Smooth muscle cell (in vitro differentiated cells): ENCODE measurements at regions not wholly inside any gene's neighbourhood (a gene's known extent, or its start where the extent isn't known, plus 50 kb on each side); places are given as distances from the start of the nearest gene placed in this dataset.

Source experiments
- DNase-seq: peaks from one replicate; lab custom pipeline; 2025; ENCODE audit not compliant: unreplicated experiment; lab: John Stamatoyannopoulos, UW
- H2AFZ ChIP-seq: fragments of 200-600 bp; sonication (generic); 2 replicates; pipeline ENCODE4 v1.6.0; 2016; ENCODE audit warnings: antibody characterized with exemption, low read depth, mild to moderate bottlenecking
- H3F3A ChIP-seq: fragments of 200-600 bp; sonication (generic); 2 replicates; pipeline ENCODE4 v1.6.0; 2017; ENCODE audit warnings: antibody characterized with exemption, low read depth
- H3K27ac ChIP-seq: fragments of 200-600 bp; sonication (generic); 2 replicates; pipeline ENCODE4 v1.5.1; 2016; ENCODE audit warnings: low read depth, mild to moderate bottlenecking
- H3K27me3 ChIP-seq: fragments of 200-600 bp; sonication (generic); 2 replicates; pipeline ENCODE4 v1.6.1; 2016; ENCODE audit warnings: low read depth, mild to moderate bottlenecking
- H3K36me3 ChIP-seq: fragments of 200-600 bp; sonication (generic); 2 replicates; pipeline ENCODE4 v1.5.1; 2016; ENCODE audit warnings: low read depth
- H3K4me1 ChIP-seq: fragments of 200-600 bp; sonication (generic); 2 replicates; pipeline ENCODE4 v1.5.1; 2016; ENCODE audit warnings: low read depth
- H3K4me2 ChIP-seq: fragments of 200-600 bp; sonication (generic); 2 replicates; pipeline ENCODE4 v1.6.0; 2016; ENCODE audit warnings: mild to moderate bottlenecking
- H3K4me3 ChIP-seq: fragments of 200-600 bp; sonication (generic); 2 replicates; pipeline ENCODE4 v1.5.1; 2016; ENCODE audit warnings: mild to moderate bottlenecking
- H3K79me2 ChIP-seq: fragments of 200-600 bp; sonication (generic); 2 replicates; pipeline ENCODE4 v1.6.0; 2016; ENCODE audit warnings: low read depth, mild to moderate bottlenecking
- H3K9ac ChIP-seq: fragments of 200-600 bp; sonication (generic); 2 replicates; pipeline ENCODE4 v1.6.0; 2016; ENCODE audit warnings: low read depth
- H3K9me3 ChIP-seq: fragments of 200-600 bp; sonication (generic); replicated peaks from 2 replicates; pipeline ENCODE4 v1.5.1; 2016; ENCODE audit warnings: low read depth
- H4K20me1 ChIP-seq: fragments of 200-600 bp; sonication (generic); 2 replicates; pipeline ENCODE4 v1.6.0; 2016; ENCODE audit warnings: low read depth
- CTCF ChIP-seq: fragments of 200-600 bp; sonication (generic); IDR thresholded peaks from 2 replicates; pipeline ENCODE4 v1.5.1; 2017; ENCODE audit warnings: borderline replicate concordance, mild to moderate bottlenecking, antibody characterized with exemption; ENCODE audit not compliant: insufficient read depth, poor library complexity, severe bottlenecking
- WGBS: methylation state at CpG from one replicate; pipeline ENCODE4 v1.1.7; 2016; ENCODE audit warnings: low lambda C conversion rate; 5-methylcytosine and 5-hydroxymethylcytosine counted together

- Histone ChIP-seq H3K4me3 (no peak overlapping the region), H3K9me3 (no peaks in the 10 kb centered on the region), H3F3A (no peaks in the 10 kb centered on the region), H4K20me1 (no peaks in the 10 kb centered on the region), H3K9ac (no peak overlapping the region), H3K79me2 (no peaks in the 10 kb centered on the region), H3K27ac (no peak overlapping the region), H3K36me3 (no peaks in the 10 kb centered on the region), H3K27me3 (no peaks in the 10 kb centered on the region), H3K4me1 (no peaks in the 10 kb centered on the region), H3K4me2 (no peak overlapping the region), H2AFZ (no peak overlapping the region)
- WGBS, result 92% methylated on average over 5 of the region's 5 CpGs
- no peak for TF ChIP-seq CTCF
- DNase-seq, result no peak
Observed at GRCh38 chrX:7263330-7263729, 115.4 kb upstream of the PUDP start.

GRCh38 chrX:7262551-7262950, 114.6 kb upstream of the PUDP start:
- no peak for DNase-seq
- H2AFZ ChIP-seq, result no peak overlapping the region
- no peak overlapping the region for H3K9ac ChIP-seq
- no peaks in the 10 kb centered on the region for H3F3A ChIP-seq
- H4K20me1 ChIP-seq, result no peaks in the 10 kb centered on the region
- no peaks in the 10 kb centered on the region for H3K27me3 ChIP-seq
- no peaks in the 10 kb centered on the region for H3K9me3 ChIP-seq
- H3K4me2 ChIP-seq, result no peak overlapping the region
- H3K27ac ChIP-seq, result no peak overlapping the region
- no peaks in the 10 kb centered on the region for H3K79me2 ChIP-seq
- H3K4me1 ChIP-seq, result no peaks in the 10 kb centered on the region
- no peak overlapping the region for H3K4me3 ChIP-seq
- no peak for TF ChIP-seq CTCF
- H3K36me3 ChIP-seq, result no peaks in the 10 kb centered on the region

- Histone ChIP-seq H4K20me1 (no peaks in the 10 kb centered on the region), H3K4me2 (no peak overlapping the region), H3K27me3 (no peaks in the 10 kb centered on the region), H3K9me3 (no peaks in the 10 kb centered on the region), H3K79me2 (no peaks in the 10 kb centered on the region), H3K4me3 (no peak overlapping the region), H3K4me1 (no peaks in the 10 kb centered on the region), H3F3A (no peaks in the 10 kb centered on the region), H2AFZ (no peak overlapping the region), H3K36me3 (no peaks in the 10 kb centered on the region), H3K9ac (no peak overlapping the region), H3K27ac (no peak overlapping the region)
- WGBS, result 77% methylated on average over 5 of the region's 5 CpGs
- TF ChIP-seq CTCF, result no peak
- no peak for DNase-seq
Observed at GRCh38 chrX:7261672-7262332, 113.8 kb upstream of the PUDP start.

- H3K9me3 ChIP-seq, result no peaks in the 10 kb centered on the region
- H3K36me3 ChIP-seq, result no peaks in the 10 kb centered on the region
- H3K79me2 ChIP-seq, result no peaks in the 10 kb centered on the region
- no peaks in the 10 kb centered on the region for H3K4me1 ChIP-seq
- TF ChIP-seq CTCF, result no peak
- H3K9ac ChIP-seq, result no peak overlapping the region
- H3K4me3 ChIP-seq, result no peak overlapping the region
- H3K4me2 ChIP-seq, result no peak overlapping the region
- H3F3A ChIP-seq, result no peaks in the 10 kb centered on the region
- DNase-seq, result no peak
- no peak overlapping the region for H2AFZ ChIP-seq
- no peaks in the 10 kb centered on the region for H3K27me3 ChIP-seq
- no peaks in the 10 kb centered on the region for H4K20me1 ChIP-seq
- 66% methylated on average over 4 of the region's 4 CpGs for WGBS
- H3K27ac ChIP-seq, result no peak overlapping the region
Observed at GRCh38 chrX:7254144-7254543, 106.2 kb upstream of the PUDP start.
